ENCODE measurements at regions not wholly inside any gene's neighbourhood (a gene's known extent, or its start where the extent isn't known, plus 50 kb on each side); places are given as distances from the start of the nearest gene placed in this dataset.

- TF ChIP-seq EP300 (IDR thresholded peaks at IDR 0.05): no peak
- TF ChIP-seq CTCF (IDR thresholded peaks at IDR 0.05): no peak
- no peak for TF ChIP-seq POLR2AphosphoS5 (IDR thresholded peaks at IDR 0.05)
Observed at GRCh38 chr9:107222020-107222522, 61.0 kb upstream of the RAD23B start.
